ENCODE measurements at regions not wholly inside any gene's neighbourhood (a gene's known extent, or its start where the extent isn't known, plus 50 kb on each side); places are given as distances from the start of the nearest gene placed in this dataset.
"Not testable (repeated sequence)": the region's sequence is repeated elsewhere in the genome, so short reads cannot be mapped to it uniquely, and the experiment has no call there.

- not testable (repeated sequence) for DNase-seq
Observed at GRCh38 chr15:83335542-83335941, 51.1 kb upstream of the BNC1 start.

GRCh38 chr15:83339396-83339795 lies 54.9 kb upstream of the BNC1 start:
- no peak for DNase-seq

- no peak for DNase-seq
Observed at GRCh38 chr15:83340087-83340486, 55.6 kb upstream of the BNC1 start.

- DNase-seq, result no peak
Observed at GRCh38 chr15:83346342-83346741, 61.9 kb upstream of the BNC1 start.

GRCh38 chr15:83352119-83352518 lies 67.7 kb upstream of the BNC1 start:
- DNase-seq, result no peak

- no peak for DNase-seq
Observed at GRCh38 chr15:83356501-83357399, 72.3 kb upstream of the BNC1 start.

- no peak for DNase-seq
Observed at GRCh38 chr15:83358972-83359564, 74.6 kb upstream of the BNC1 start.

- no peak for DNase-seq
Observed at GRCh38 chr15:83362706-83363105, 78.2 kb upstream of the BNC1 start.

- no peak for DNase-seq
Observed at GRCh38 chr15:83364501-83364900, 80.0 kb upstream of the BNC1 start.

GRCh38 chr15:83365370-83365938 lies 81.0 kb upstream of the BNC1 start:
- DNase-seq, result no peak

GRCh38 chr15:83372434-83372891 lies 74.7 kb upstream of the SH3GL3 start:
- no peak for DNase-seq

GRCh38 chr15:83378921-83379578 lies 68.1 kb upstream of the SH3GL3 start:
- no peak for DNase-seq

GRCh38 chr15:83379579-83379959 lies 67.6 kb upstream of the SH3GL3 start:
- no peak for DNase-seq

- DNase-seq, result no peak
Observed at GRCh38 chr15:83380059-83380458, 67.1 kb upstream of the SH3GL3 start.

GRCh38 chr15:83380682-83381081 lies 66.5 kb upstream of the SH3GL3 start:
- DNase-seq, result peak; percentile 33

- not testable (repeated sequence) for DNase-seq
Observed at GRCh38 chr15:83383608-83384139, 63.5 kb upstream of the SH3GL3 start.

GRCh38 chr15:83396101-83396500 lies 51.0 kb upstream of the SH3GL3 start:
- DNase-seq, result no peak

Data from stimulated activated CD4-positive, alpha-beta T cell treated with anti-CD3 and anti-CD28 coated beads, Interleukin-1b, Interleukin-23, amount 100 ng/mL, for 48 hours (primary cell).